T-helper 1 cell treated with Interleukin-12 subunit alpha and Interleukin-12 subunit beta and Interleukin-4 antibody, amounts not matched to agents 30 ng/mL and 1 ng/mL, for 36 hours (primary cell): ENCODE measurements at regions not wholly inside any gene's neighbourhood (a gene's known extent, or its start where the extent isn't known, plus 50 kb on each side); places are given as distances from the start of the nearest gene placed in this dataset.

ENCODE experiments used
- intact Hi-C: fragments of 100-400 bp; cut with micrococcal nuclease; formaldehyde crosslinking; loops from one replicate; pipeline ENCODE4 v1.15.1; 2024

- intact Hi-C loops, result no loop called here
Measured at GRCh38 chr22:22098457-22099193, 116.0 kb upstream of the TOP3B start.

DNA sequence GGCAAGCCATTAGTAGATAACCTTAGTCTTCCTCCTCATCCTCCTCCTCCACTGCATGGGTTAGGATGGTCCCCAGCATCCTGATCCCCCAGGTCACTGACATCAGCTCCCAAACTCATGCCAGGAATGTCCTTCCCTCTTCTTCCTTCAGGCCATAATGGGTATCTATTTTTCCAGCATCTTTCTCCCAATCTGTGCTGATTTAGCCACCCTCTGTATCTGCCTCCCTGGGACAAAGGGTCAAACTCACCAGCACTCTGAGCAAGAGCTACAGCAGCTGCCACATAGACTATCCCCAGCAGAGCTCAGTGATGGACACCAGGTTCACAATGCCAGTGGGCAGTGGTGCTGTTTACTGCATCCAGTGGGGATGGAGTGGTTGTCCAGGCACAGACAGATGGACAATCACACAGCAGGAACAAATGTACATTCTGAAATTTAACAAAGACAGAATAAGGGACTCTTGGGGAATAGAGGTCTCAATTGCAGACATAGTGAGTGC, 115.2 kb upstream of the TOP3B start:
- intact Hi-C loops, result no loop called here

- intact Hi-C loops, result no loop called here
Measured at GRCh38 chr22:22094921-22095320, 112.3 kb upstream of the TOP3B start.

DNA sequence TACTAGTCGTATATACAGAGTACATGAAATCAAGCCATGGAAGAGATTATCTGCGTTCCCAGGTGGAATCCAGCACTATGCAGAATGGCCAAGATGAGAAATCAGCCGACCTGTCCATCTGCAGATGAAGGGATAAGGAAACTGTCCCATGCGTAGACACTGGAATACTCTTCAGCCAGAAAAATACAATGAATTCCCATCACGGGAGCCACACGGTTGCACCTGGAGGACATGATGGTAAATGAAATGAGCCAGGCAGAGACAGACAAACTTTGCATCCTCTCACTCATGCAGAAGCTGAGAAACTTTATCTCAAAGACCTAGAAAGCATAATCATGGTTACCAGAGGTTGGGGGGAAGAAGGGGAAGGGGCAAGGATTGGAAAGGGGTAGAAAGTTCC, 111.9 kb upstream of the TOP3B start:
- intact Hi-C loops, result no loop called here

DNA sequence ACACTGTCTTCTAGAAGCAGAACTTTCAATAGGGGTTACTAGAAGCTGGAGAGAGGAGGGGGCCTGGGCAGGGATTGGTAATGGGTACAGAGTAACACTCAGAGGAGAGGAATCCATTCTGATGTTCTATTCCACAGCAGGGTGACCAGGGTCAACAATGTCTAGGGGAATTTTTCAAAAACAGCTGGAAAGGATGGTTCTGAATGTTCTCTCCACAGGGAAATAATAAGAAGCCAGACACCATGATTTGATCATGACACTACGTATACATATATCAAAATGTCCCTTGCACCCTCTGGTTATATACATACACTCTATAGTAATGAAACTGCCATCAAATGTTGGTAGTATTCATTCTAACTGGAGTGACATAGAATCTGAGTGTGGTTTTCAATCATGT, 111.2 kb upstream of the TOP3B start:
- intact Hi-C loops, result no loop called here

GRCh38 chr22:22092974-22093373, 110.4 kb upstream of the TOP3B start:
- intact Hi-C loops, result no loop called here

DNA sequence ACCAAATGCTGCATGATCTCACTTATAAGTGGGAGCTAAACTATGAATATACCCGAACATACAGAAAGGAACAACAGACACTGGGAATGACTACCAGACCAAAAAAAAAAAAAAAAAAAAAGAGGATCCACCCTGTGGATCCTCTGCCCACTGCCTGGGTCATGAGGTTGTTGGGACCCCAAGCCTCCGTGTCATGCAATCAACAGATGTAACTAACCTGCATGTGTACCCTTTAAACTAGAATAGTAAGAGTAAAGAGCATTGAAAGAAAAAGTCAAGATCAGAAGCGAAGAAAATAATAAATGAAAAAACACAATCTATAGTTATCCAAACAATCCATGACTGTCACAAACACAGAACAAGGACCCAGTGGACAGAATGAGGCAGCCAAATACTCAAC, 109.5 kb upstream of the TOP3B start:
- intact Hi-C loops, result no loop called here

- intact Hi-C loops, result no loop called here
Measured at GRCh38 chr22:22091400-22091878, 108.9 kb upstream of the TOP3B start.

DNA sequence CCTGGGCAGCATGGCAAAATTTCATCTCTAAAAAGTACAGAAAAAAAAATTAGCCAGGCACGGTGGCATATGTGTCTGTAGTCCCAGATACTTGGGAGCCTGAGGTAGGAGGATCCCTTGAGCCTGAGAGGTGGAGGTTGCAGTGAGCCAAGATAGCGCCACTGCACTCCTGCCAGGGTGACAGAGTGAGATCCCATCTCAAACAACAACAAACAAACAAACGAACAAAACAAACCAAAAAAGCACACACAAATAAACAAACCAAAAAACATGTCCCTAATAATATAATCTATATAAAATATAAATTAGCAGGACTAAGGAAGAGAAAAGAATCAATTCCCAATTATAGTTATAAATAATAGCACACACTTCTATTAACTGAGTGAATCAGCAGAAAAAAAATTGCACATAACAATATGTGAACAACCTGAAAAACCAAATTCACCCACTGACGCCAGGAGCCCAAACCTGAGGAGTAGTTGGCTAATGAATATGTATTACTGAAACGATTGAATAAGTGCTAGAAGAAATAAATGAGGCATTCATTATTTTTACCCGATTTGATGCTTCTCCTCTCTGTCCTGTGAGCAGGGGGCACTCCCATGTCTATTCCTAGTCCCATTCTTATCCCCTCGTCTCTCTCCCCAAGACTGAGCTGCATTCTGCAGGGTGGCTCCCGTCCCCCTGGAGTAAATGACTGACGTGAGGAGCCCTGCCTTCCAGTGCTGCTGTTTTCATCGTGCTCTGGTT, 108.2 kb upstream of the TOP3B start:
- intact Hi-C loops, result no loop called here

DNA sequence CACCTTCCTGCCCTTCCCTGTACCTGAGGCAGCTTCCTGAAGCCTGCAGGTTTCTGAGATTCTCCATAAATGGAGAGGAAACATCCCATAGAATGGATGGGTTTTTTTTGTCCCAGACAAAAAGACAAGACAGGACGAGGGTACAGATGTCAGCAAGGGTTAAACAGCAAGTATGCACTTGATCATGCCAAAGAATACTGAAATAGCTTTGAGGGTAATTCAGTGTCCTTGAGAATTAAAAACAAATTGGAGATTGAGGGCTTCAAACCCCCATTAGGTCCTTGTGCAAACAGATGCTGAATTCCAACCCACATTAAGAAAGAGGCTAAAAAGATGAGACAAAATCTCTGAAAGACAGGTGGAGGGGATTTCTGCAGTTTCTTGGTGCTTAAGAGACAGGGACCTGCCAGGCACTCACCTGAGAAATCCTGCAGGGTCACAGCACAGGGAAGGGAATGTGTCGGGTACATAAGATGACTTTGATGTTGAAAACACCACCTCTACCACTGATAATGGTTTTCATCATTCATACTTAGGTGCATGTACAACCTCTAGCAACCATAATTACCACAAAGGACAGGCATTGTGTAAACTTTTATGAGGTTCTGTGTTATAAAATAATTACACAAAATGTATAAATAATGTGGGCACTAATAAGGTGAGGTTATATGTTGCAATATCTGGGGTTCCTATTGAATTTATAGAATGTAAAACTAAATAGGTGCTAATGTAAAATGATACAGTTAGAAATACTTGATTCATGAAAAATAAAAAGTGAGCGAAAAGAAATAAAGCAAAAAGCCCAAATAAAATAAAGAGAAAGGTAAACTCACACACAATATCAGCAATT, 107.1 kb upstream of the TOP3B start:
- intact Hi-C loops, result no loop called here

- intact Hi-C loops, result no loop called here
Measured at GRCh38 chr22:22088658-22089458, 106.3 kb upstream of the TOP3B start.

DNA sequence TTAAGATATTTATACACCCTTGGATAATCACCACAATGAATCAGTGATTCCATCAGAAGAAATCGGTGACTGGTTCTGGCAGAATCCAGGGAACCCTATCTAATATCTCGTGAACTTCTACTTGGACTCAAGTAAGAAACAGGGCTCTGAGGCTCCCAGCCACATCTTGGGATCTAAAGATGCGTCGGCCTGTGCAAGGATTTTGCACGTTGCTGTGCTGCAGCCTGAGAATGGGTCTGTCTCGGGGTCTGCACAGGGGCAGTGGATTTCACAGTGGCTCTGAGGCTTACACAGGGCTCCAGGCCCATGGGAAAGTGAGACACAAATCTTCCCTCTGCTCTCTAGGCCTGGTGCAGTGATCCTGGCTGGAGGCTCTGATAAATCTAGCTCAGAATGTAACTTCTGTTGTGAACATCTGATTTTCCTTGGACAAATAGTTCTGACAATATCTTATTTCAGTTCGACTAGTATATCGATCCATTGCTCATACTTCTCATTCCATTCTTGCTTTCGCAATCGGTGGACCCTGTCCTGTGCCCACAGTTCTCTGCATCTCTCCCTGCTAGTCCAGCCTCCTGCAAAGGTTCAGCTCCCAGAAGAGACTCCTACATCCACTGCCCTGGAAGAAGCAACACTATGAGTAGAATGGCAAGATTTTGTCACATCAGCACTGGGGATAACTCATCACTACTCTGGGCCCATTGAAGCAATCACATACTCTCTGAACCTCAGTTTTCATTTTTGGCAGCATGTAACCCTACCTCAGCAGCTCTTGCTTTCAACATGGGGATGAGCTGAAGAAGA, 105.5 kb upstream of the TOP3B start:
- intact Hi-C loops, result no loop called here

GRCh38 chr22:22086501-22087158, 104.0 kb upstream of the TOP3B start:
- intact Hi-C loops, result no loop called here

GRCh38 chr22:22085702-22086500, 103.3 kb upstream of the TOP3B start:
- intact Hi-C loops, result no loop called here

DNA sequence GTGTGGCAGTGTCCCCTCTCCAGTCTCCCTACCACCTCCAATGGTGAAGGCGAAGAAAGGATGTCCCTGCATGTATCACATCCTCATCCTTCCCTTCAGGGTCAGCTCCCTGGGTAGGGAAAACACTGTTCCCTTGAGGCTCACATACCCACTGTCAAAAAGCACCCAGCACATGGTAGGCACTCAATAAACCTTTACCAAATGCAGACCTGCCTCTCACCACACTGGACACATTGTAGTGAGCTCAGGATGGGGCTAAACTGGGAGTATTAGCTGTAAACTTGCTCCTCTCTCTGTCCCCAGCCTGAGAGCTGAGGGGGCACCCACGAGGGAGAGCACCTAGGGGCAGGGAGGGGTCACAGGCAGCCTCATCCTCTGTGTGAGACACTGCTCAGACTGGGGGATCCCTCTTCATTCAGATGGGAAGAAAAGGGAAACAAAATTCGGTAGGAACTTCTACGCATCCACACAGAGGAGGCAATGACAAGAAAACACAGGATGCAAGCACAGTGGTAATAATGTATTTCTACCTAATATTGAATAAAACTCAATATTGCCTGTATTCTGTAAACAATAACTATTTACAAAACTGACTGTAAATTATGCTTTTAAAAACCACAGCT, 101.6 kb upstream of the TOP3B start:
- intact Hi-C loops, result no loop called here

GRCh38 chr22:22082960-22083359, 100.4 kb upstream of the TOP3B start:
- intact Hi-C loops, result no loop called here

DNA sequence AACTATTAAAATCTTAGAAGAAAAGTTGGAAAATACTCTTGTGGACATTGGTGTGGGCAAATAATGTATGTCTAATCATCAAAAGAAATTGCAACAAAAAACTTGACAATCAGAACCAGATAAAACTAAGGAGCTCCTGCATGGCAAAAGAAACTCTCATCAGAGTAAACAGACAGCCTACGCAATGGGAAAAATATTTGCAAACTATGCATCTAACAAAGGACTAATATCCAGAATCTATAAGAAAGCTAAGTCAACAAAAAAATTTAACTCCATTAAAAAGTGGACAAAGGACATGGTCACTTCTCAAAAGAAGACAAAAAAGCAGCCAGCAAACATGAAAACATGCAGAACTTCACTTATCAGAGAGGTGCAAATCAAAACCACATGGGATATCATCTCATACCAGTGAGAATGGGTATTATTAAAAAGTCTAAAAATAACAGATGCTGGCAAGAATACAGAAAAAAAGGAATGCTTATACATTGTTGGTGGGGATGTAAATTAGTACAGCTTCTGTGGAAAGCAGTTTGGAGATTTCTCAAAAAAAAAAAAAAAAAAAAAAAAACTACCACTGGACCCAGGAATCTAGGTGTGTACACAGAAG, 99.7 kb upstream of the TOP3B start:
- intact Hi-C loops, result no loop called here

- intact Hi-C loops, result no loop called here
Measured at GRCh38 chr22:22080270-22080669, 97.7 kb upstream of the TOP3B start.
